BE2C (cell line): ENCODE measurements at regions not wholly inside any gene's neighbourhood (a gene's known extent, or its start where the extent isn't known, plus 50 kb on each side); places are given as distances from the start of the nearest gene placed in this dataset.

Experiments used
- DNase-seq: peaks from one replicate; pipeline ENCODE4 v3.0.0-alpha.2; 2020
- H3K27me3 ChIP-seq: fragments of 250-450 bp; sonication (Bioruptor Pico); 2 replicates; pipeline ENCODE4 v1.5.1; 2020; ENCODE audit warnings: mild to moderate bottlenecking
- H3K36me3 ChIP-seq: fragments of 250-450 bp; sonication (Bioruptor Pico); 2 replicates; pipeline ENCODE4 v1.5.1; 2020; ENCODE audit warnings: mild to moderate bottlenecking
- H3K4me1 ChIP-seq: fragments of 250-450 bp; sonication (Bioruptor Pico); 2 replicates; pipeline ENCODE4 v1.5.1; 2020
- H3K4me3 ChIP-seq: 2 replicates; pipeline ENCODE4 v1.5.1; 2011; ENCODE audit warnings: low read depth, low read length
- H3K9me3 ChIP-seq: fragments of 250-450 bp; sonication (Bioruptor Pico); 2 replicates; pipeline ENCODE4 v1.5.1; 2020
- TF ChIP-seq, protein P1 (sequence below): IDR thresholded peaks from 2 replicates; pipeline ENCODE4 v1.5.1; 2012; ENCODE audit warnings: mild to moderate bottlenecking, low read depth, low read length

DNA sequence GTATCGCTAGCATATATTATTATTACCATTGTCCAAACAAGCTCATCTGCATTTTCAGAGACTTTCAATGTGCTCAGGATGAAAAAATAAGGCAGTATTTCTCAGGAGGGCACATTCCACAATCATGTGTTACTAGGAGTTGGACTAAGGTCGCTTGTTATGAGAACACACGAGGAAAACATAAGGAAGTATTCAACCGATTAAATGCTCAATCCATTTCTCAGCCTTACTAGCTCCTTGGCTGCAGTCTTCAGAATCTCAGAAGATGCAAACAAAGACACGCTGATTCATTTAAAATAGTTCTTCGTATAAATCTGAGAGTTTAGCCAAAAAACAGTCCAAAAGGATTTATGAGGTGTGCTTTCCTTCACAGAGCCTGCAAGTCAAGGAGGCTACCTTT lies 82.0 kb upstream of the JAK1 start:
- H3K27me3 ChIP-seq, result no peaks in the 10 kb centered on the region
- no peaks in the 10 kb centered on the region for H3K36me3 ChIP-seq
- DNase-seq, result no peak
- TF ChIP-seq, protein P1, sequence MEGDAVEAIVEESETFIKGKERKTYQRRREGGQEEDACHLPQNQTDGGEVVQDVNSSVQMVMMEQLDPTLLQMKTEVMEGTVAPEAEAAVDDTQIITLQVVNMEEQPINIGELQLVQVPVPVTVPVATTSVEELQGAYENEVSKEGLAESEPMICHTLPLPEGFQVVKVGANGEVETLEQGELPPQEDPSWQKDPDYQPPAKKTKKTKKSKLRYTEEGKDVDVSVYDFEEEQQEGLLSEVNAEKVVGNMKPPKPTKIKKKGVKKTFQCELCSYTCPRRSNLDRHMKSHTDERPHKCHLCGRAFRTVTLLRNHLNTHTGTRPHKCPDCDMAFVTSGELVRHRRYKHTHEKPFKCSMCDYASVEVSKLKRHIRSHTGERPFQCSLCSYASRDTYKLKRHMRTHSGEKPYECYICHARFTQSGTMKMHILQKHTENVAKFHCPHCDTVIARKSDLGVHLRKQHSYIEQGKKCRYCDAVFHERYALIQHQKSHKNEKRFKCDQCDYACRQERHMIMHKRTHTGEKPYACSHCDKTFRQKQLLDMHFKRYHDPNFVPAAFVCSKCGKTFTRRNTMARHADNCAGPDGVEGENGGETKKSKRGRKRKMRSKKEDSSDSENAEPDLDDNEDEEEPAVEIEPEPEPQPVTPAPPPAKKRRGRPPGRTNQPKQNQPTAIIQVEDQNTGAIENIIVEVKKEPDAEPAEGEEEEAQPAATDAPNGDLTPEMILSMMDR, result no peak
- H3K4me1 ChIP-seq, result no peaks in the 10 kb centered on the region
- H3K4me3 ChIP-seq, result no peak overlapping the region
- no peaks in the 10 kb centered on the region for H3K9me3 ChIP-seq

DNA sequence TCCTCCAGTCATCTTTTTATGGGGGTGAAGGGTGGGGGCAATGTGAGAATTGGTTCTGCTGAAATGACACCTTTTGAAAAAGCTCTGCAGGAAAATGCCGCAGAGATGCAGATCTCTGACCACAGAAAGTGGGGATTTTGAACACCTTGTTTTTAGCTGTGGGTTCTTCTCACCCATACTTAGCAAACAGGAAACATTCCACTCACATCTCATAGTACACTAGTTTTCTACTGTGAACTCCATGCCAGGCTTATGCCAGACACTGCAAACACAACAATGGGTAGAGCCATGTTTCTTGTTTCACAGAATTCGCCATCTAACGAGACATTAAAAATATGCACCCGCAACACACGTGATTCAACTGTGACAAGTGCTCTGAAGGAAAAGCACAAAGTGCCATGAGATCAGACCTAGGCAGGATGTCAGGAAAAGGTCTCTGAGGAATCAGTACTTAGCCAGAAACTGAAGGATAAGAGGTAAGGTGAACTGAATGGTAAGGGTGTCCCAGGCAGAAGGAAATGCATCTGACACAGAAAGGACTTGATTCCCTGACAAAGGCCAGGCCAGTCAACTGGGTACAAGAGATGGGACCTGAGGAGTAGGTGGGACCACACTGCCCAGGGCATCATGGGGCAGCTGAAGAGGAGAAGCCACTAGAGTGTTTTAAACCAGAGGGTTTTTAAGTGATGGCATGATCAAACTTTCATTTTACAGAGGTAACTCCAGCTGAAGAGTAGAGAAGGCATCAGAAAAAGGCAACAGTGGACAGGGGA lies 83.8 kb upstream of the JAK1 start:
- H3K27me3 ChIP-seq, result no peaks in the 10 kb centered on the region
- H3K4me3 ChIP-seq, result no peak overlapping the region
- DNase-seq, result no peak
- TF ChIP-seq, protein P1, result no peak
- no peaks in the 10 kb centered on the region for H3K36me3 ChIP-seq
- no peaks in the 10 kb centered on the region for H3K4me1 ChIP-seq
- H3K9me3 ChIP-seq, result no peaks in the 10 kb centered on the region

DNA sequence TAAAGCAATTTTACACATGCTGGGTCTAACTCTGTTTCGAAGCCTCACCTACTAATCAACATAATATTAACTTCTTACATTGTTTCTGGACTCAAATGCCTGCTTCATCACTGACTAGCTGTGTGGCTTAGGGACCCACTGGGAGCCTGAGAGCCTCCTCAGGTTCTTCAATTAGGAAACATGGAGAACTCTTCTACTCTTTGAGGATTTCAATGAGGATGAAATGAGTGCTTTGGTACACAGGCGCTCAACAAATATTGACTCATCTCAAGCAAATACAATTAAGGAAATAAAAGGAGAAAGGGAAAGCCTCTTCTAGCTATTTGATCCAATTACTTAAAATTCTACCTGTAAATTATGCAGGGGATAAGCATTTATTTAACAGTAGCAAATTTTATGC lies 84.4 kb upstream of the JAK1 start:
- TF ChIP-seq, protein P1, result no peak
- Histone ChIP-seq H3K36me3 (no peaks in the 10 kb centered on the region), H3K4me3 (no peak overlapping the region), H3K4me1 (no peaks in the 10 kb centered on the region), H3K27me3 (no peaks in the 10 kb centered on the region), H3K9me3 (no peaks in the 10 kb centered on the region)
- DNase-seq, result no peak

DNA sequence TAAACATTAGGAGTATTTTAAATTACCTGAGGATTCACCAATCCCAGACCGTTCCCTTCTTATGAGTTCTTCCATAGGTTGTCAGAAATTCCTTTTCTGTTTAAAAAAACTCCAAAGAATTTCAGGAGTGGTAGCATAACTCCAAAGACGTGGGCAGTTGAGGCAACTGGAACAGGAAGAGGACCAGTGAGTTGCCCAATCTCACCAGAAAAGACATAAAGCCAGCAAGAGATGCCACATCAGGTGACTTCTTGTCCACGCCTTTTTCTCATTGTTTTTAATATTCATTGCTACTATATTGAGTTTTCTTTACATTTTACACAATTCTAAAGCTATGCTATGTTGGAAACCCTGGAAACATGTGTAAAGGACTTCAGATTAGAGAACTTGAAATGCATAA lies 88.1 kb upstream of the JAK1 start:
- H3K36me3 ChIP-seq, result no peaks in the 10 kb centered on the region
- H3K4me1 ChIP-seq, result no peaks in the 10 kb centered on the region
- no peaks in the 10 kb centered on the region for H3K9me3 ChIP-seq
- TF ChIP-seq, protein P1, result no peak
- no peak overlapping the region for H3K4me3 ChIP-seq
- DNase-seq, result no peak
- H3K27me3 ChIP-seq, result no peaks in the 10 kb centered on the region

DNA sequence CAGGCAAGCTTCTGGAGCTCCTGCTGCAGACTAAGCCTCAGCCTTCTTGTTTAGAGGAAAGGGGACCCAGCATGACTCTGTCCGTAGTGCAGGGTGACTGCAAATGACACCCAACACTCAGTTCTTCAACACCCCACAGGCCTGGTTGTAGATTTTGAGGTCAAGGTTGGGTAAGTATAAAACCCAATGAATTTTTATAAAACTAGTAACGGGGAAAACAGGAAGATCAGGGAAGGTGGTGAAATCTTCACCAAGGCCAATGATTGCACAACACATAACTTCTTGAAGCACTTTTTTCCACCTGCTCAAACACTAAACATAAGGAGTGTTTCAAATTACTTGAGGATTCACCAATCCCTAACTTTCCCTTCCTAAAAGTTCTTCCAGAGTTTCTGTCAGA lies 89.4 kb upstream of the JAK1 start:
- H3K27me3 ChIP-seq, result no peaks in the 10 kb centered on the region
- no peak overlapping the region for H3K4me3 ChIP-seq
- H3K9me3 ChIP-seq, result no peaks in the 10 kb centered on the region
- TF ChIP-seq, protein P1, result no peak
- H3K36me3 ChIP-seq, result no peaks in the 10 kb centered on the region
- H3K4me1 ChIP-seq, result no peaks in the 10 kb centered on the region
- DNase-seq, result no peak

DNA sequence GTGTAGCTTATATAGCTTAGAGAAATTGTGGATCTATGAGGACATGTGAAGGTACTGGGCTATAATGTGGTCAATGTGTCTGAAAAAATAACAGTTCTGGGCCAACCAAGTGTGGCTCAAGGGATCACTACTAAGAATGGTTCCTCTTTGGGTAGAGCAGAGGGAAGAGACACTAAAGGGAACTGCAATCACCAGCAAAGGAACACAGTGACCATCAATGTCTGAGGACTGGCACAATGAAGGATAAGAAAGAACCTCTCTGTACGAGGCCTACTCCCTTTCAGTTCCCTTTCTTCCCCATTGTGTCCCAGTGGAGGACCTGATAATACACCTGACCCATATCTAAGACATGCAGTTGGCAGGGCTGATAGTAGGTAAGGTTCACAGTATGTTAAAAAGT lies 89.9 kb upstream of the JAK1 start:
- TF ChIP-seq, protein P1, result no peak
- Histone ChIP-seq H3K4me3 (no peak overlapping the region), H3K27me3 (no peaks in the 10 kb centered on the region), H3K9me3 (no peaks in the 10 kb centered on the region), H3K36me3 (no peaks in the 10 kb centered on the region), H3K4me1 (no peaks in the 10 kb centered on the region)
- no peak for DNase-seq
